ENCODE measurements at regions not wholly inside any gene's neighbourhood (a gene's known extent, or its start where the extent isn't known, plus 50 kb on each side); places are given as distances from the start of the nearest gene placed in this dataset.

DNA sequence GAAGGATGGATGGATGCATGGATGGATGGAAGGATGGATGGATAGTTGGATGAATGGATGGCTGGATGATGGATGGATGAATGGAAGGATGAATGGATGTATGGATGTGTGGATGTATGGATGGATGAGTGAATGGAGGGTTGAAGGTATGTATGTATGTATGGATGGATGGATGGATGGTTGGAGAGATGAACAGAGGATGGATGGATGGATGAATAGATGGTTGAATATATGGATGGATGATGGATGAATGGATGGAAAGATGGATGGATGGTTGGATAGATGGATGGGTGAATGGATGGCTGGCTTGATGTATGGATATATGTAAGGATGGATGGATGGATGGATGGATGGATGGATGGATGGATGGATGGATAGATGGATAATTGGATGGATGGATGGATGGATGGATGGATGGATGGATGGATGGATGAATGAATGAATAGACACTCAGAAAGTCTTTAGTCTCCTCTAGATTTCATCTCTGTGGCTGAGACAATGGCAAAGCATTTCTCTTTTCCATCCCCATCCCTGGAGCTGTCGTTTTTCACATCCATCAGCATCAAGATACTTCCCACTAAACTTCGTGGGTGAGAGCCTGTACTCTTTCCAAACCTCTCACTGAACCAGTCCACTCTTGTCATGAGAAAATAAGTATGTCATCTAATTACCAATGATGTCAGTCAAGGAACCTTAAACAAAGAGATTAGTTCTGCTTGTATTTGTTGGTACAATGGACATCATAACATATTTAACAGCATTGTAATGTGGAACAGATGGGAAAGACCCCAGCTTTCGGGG, 74.8 kb upstream of the CLMN start:
- H4K20me1 ChIP-seq (ENCODE audit: low read depth, low read length) = no peaks in the 10 kb centered on the region
- no peak overlapping the region for H3K4me3 ChIP-seq (ENCODE audit: insufficient read depth, low read length, poor library complexity, severe bottlenecking)
- H3K27ac ChIP-seq (ENCODE audit: low read depth, low read length) = no peak overlapping the region
- no peaks in the 10 kb centered on the region for H3K9me3 ChIP-seq (ENCODE audit: insufficient read depth, low read length)
- H3F3A ChIP-seq (ENCODE audit: insufficient read depth) = no peaks in the 10 kb centered on the region
- H3K36me3 ChIP-seq (ENCODE audit: low read length) = no peaks in the 10 kb centered on the region
- H3K9ac ChIP-seq (ENCODE audit: low read length) = no peak overlapping the region
- no peak overlapping the region for H2AFZ ChIP-seq (ENCODE audit: low read depth, low read length, severe bottlenecking)
- H3K9me2 ChIP-seq (replicated peaks; ENCODE audit: insufficient read depth, low read length) = no peaks in the 10 kb centered on the region
- no peak overlapping the region for H3K4me2 ChIP-seq (ENCODE audit: low read depth, low read length, poor library complexity, severe bottlenecking)
- TF ChIP-seq, protein P1, sequence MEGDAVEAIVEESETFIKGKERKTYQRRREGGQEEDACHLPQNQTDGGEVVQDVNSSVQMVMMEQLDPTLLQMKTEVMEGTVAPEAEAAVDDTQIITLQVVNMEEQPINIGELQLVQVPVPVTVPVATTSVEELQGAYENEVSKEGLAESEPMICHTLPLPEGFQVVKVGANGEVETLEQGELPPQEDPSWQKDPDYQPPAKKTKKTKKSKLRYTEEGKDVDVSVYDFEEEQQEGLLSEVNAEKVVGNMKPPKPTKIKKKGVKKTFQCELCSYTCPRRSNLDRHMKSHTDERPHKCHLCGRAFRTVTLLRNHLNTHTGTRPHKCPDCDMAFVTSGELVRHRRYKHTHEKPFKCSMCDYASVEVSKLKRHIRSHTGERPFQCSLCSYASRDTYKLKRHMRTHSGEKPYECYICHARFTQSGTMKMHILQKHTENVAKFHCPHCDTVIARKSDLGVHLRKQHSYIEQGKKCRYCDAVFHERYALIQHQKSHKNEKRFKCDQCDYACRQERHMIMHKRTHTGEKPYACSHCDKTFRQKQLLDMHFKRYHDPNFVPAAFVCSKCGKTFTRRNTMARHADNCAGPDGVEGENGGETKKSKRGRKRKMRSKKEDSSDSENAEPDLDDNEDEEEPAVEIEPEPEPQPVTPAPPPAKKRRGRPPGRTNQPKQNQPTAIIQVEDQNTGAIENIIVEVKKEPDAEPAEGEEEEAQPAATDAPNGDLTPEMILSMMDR (IDR thresholded peaks at IDR 0.05; ENCODE audit: insufficient read depth, low read length, poor library complexity, severe bottlenecking) = no peak
- no peak for TF ChIP-seq EZH2phosphoT487 (conservative IDR thresholded peaks at IDR 0.05; ENCODE audit: low read length)
- no peaks in the 10 kb centered on the region for H3K27me3 ChIP-seq (ENCODE audit: low read length)
- H3K79me2 ChIP-seq (ENCODE audit: insufficient read depth, low read length) = no peaks in the 10 kb centered on the region

DNA sequence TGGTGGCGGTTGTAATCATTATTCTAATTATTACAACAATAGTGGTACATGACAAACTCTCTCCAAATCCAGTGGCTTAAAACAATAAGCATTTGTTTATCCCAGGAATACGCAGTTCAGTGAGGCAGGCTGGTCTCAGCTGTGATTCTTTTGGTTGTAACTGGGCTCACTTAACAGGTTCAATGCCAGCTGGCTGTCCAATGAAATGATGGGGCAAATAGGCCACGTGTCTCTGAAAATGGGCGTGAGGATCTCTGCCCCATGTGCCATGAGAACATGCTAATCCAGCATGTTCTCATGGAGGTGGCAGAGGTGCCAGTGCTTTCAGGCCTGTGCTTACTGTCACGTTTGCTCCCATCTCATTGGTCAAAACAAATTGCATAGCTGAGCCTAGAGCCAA, 73.1 kb upstream of the CLMN start:
- Histone ChIP-seq H3K79me2 (ENCODE audit: insufficient read depth, low read length) (no peaks in the 10 kb centered on the region), H3F3A (ENCODE audit: insufficient read depth) (no peaks in the 10 kb centered on the region), H3K36me3 (ENCODE audit: low read length) (no peaks in the 10 kb centered on the region), H3K9me3 (ENCODE audit: insufficient read depth, low read length) (no peaks in the 10 kb centered on the region), H4K20me1 (ENCODE audit: low read depth, low read length) (no peaks in the 10 kb centered on the region), H3K9ac (ENCODE audit: low read length) (no peak overlapping the region), H3K4me2 (ENCODE audit: low read depth, low read length, poor library complexity, severe bottlenecking) (no peak overlapping the region), H3K27me3 (ENCODE audit: low read length) (no peaks in the 10 kb centered on the region), H3K9me2 (replicated peaks; ENCODE audit: insufficient read depth, low read length) (no peaks in the 10 kb centered on the region), H3K4me3 (ENCODE audit: insufficient read depth, low read length, poor library complexity, severe bottlenecking) (no peak overlapping the region), H2AFZ (ENCODE audit: low read depth, low read length, severe bottlenecking) (no peak overlapping the region), H3K27ac (ENCODE audit: low read depth, low read length) (no peak overlapping the region)
- no peak for TF ChIP-seq EZH2phosphoT487 (conservative IDR thresholded peaks at IDR 0.05; ENCODE audit: low read length)
- TF ChIP-seq, protein P1 (IDR thresholded peaks at IDR 0.05; ENCODE audit: insufficient read depth, low read length, poor library complexity, severe bottlenecking) = no peak

DNA sequence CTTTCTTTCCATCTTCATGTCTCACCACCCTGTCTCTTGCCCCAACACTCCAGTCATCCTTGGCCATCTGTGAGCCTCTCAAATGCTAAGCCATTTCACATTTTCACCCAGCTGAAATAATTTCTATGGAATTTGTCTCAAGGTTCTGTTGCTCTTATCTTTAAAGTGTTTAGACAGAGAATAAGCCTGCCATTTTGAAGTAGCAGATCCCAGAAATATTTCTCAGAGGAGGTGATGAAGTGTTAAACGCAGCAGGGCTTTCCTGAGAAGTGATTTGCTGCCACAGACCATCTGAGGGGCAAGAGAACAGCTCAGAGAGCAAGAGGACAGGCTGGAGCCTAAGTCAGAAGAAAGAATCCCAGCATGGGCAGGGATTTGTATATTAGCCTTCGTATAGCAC, 71.6 kb upstream of the CLMN start:
- Histone ChIP-seq H3K27me3 (ENCODE audit: low read length) (no peaks in the 10 kb centered on the region), H3K9me3 (ENCODE audit: insufficient read depth, low read length) (no peaks in the 10 kb centered on the region), H4K20me1 (ENCODE audit: low read depth, low read length) (no peaks in the 10 kb centered on the region), H3K4me3 (ENCODE audit: insufficient read depth, low read length, poor library complexity, severe bottlenecking) (no peak overlapping the region), H3K79me2 (ENCODE audit: insufficient read depth, low read length) (no peaks in the 10 kb centered on the region), H3F3A (ENCODE audit: insufficient read depth) (no peaks in the 10 kb centered on the region), H3K4me2 (ENCODE audit: low read depth, low read length, poor library complexity, severe bottlenecking) (no peak overlapping the region), H2AFZ (ENCODE audit: low read depth, low read length, severe bottlenecking) (no peak overlapping the region), H3K9me2 (replicated peaks; ENCODE audit: insufficient read depth, low read length) (no peaks in the 10 kb centered on the region), H3K9ac (ENCODE audit: low read length) (no peak overlapping the region), H3K27ac (ENCODE audit: low read depth, low read length) (no peak overlapping the region), H3K36me3 (ENCODE audit: low read length) (no peaks in the 10 kb centered on the region)
- TF ChIP-seq, protein P1 (IDR thresholded peaks at IDR 0.05; ENCODE audit: insufficient read depth, low read length, poor library complexity, severe bottlenecking) = no peak
- TF ChIP-seq EZH2phosphoT487 (conservative IDR thresholded peaks at IDR 0.05; ENCODE audit: low read length) = no peak
